OCI-LY3 (cell line): ENCODE measurements at regions not wholly inside any gene's neighbourhood (a gene's known extent, or its start where the extent isn't known, plus 50 kb on each side); places are given as distances from the start of the nearest gene placed in this dataset.

Experiments
- H2AFZ ChIP-seq: fragments of 200-600, 300-600 bp; shearing (Covaris generic); 2 replicates; pipeline ENCODE4 v1.6.0; 2014; ENCODE audit warnings: antibody characterized with exemption, low read depth, low read length
- H3K27ac ChIP-seq: fragments of 200-600, 300-600 bp; sonication (generic); 2 replicates; pipeline ENCODE4 v1.5.1; 2014; ENCODE audit warnings: mild to moderate bottlenecking, low read length, moderate library complexity, mixed read lengths
- H3K27me3 ChIP-seq: fragments of 200-600, 300-600 bp; sonication (generic); 2 replicates; pipeline ENCODE4 v1.6.1; 2014; ENCODE audit warnings: low read depth, low read length, mixed read lengths
- H3K36me3 ChIP-seq: fragments of 200-600, 300-600 bp; sonication (generic); replicated peaks from 2 replicates; pipeline ENCODE3; 2014; ENCODE audit warnings: low read depth, low read length, mixed read lengths
- H3K4me1 ChIP-seq: fragments of 300-600, 200-600 bp; sonication (generic); 2 replicates; pipeline ENCODE4 v1.6.1; 2014; ENCODE audit warnings: low read length, mixed read lengths
- H3K4me2 ChIP-seq: fragments of 200-600, 300-600 bp; sonication (generic); 2 replicates; pipeline ENCODE4 v1.6.1; 2014; ENCODE audit warnings: low read length, mixed read lengths
- H3K4me3 ChIP-seq: fragments of 300-600, 200-600 bp; sonication (generic); 2 replicates; pipeline ENCODE4 v1.5.1; 2014; ENCODE audit warnings: antibody characterized with exemption, mild to moderate bottlenecking, low read length, moderate library complexity
- H3K79me2 ChIP-seq: fragments of 300-600, 200-600 bp; shearing (Covaris generic); 2 replicates; pipeline ENCODE4 v1.6.1; 2014; ENCODE audit warnings: mild to moderate bottlenecking, low read length, mixed read lengths
- H3K9ac ChIP-seq: fragments of 300-600, 200-600 bp; shearing (Covaris generic); 2 replicates; pipeline ENCODE4 v1.6.0; 2014; ENCODE audit warnings: mild to moderate bottlenecking, low read length, moderate library complexity
- H3K9me3 ChIP-seq: fragments of 200-600, 300-600 bp; shearing (Covaris generic); 2 replicates; pipeline ENCODE4 v1.6.1; 2014; ENCODE audit warnings: low read length, mixed read lengths; ENCODE audit not compliant: insufficient read depth
- H4K20me1 ChIP-seq: fragments of 200-600, 300-600 bp; sonication (generic); 2 replicates; pipeline ENCODE4 v1.6.1; 2016; ENCODE audit warnings: low read length, mixed read lengths; ENCODE audit not compliant: insufficient read depth
- EZH2phosphoT487 ChIP-seq: fragments of 200-600 bp; shearing (Covaris generic); IDR thresholded peaks from 2 replicates; pipeline ENCODE4 v1.6.1; 2018; ENCODE audit warnings: antibody characterized with exemption, mixed run types, low read depth
- TF ChIP-seq, protein P1 (sequence below): fragments of 200-600, 300-600 bp; sonication (generic); IDR thresholded peaks from 2 replicates; pipeline ENCODE4 v1.5.1; 2014; ENCODE audit warnings: antibody characterized with exemption, low read length, low read depth

DNA sequence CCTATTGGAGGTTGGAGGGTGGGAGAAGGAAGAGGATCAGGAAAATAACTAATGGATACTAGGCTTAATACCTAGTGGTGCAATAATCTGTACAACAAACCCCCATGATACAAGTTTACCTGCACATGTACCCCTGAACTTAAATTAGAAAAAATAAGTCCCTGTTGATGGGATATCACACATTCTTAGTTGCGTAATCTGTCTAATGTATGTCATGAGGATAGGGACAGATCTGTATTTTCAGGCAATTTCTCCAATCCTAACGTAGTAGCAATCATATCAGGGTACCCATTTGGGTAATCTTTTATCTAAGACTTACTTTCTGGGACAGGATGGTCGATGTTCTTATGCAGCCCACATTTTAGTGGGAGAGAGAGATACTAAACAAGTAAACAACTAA, 239.1 kb upstream of the AZI2 start:
- Histone ChIP-seq H3K9me3 (0 out of 2 replicates have a peak, but pooled peaks cover 2% of the 10 kb centered on the region), H3K9ac (no peak overlapping the region)

DNA sequence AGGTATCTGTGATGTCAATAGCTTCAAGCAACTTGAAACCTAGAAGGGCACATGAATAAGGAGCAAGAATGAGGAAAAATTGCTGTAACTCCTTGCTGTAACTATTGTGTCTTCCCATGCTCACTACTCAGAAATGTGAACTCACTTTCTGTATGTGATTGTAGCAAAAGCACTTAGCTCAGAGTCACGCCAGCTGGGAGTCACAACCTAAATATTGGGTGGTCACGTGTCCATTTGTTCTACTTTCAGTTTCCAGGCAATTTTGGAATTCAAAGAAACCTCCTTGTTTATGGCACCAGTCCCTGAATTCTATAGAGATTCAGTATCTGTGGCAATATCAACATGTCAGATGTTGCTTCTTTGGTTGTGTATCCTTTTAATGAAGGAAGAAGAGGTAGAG, 241.6 kb upstream of the AZI2 start:
- Histone ChIP-seq H3K36me3 (no peaks in the 10 kb centered on the region), H3K27me3 (0 out of 2 replicates have a peak, but pooled peaks cover 3% of the 10 kb centered on the region), H4K20me1 (no peaks in the 10 kb centered on the region), H3K27ac (no peak overlapping the region), H2AFZ (no peak overlapping the region), H3K4me3 (no peak overlapping the region), H3K9ac (no peak overlapping the region), H3K4me2 (no peak overlapping the region), H3K9me3 (no peaks in the 10 kb centered on the region), H3K4me1 (peaks cover 18% of the 10 kb centered on the region), H3K79me2 (no peaks in the 10 kb centered on the region)
- no peak for TF ChIP-seq EZH2phosphoT487
- TF ChIP-seq, protein P1, sequence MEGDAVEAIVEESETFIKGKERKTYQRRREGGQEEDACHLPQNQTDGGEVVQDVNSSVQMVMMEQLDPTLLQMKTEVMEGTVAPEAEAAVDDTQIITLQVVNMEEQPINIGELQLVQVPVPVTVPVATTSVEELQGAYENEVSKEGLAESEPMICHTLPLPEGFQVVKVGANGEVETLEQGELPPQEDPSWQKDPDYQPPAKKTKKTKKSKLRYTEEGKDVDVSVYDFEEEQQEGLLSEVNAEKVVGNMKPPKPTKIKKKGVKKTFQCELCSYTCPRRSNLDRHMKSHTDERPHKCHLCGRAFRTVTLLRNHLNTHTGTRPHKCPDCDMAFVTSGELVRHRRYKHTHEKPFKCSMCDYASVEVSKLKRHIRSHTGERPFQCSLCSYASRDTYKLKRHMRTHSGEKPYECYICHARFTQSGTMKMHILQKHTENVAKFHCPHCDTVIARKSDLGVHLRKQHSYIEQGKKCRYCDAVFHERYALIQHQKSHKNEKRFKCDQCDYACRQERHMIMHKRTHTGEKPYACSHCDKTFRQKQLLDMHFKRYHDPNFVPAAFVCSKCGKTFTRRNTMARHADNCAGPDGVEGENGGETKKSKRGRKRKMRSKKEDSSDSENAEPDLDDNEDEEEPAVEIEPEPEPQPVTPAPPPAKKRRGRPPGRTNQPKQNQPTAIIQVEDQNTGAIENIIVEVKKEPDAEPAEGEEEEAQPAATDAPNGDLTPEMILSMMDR, result no peak

More for the DNA sequence above, 239.1 kb upstream of the AZI2 start:
- Histone ChIP-seq H3K79me2 (no peaks in the 10 kb centered on the region), H3K36me3 (no peaks in the 10 kb centered on the region), H3K27me3 (0 out of 2 replicates have a peak, but pooled peaks cover 3% of the 10 kb centered on the region), H2AFZ (no peak overlapping the region), H3K27ac (no peak overlapping the region), H3K4me3 (no peak overlapping the region), H3K4me1 (peaks cover 8% of the 10 kb centered on the region), H4K20me1 (no peaks in the 10 kb centered on the region), H3K4me2 (no peak overlapping the region)
- TF ChIP-seq EZH2phosphoT487, result no peak
- TF ChIP-seq, protein P1, result no peak

DNA sequence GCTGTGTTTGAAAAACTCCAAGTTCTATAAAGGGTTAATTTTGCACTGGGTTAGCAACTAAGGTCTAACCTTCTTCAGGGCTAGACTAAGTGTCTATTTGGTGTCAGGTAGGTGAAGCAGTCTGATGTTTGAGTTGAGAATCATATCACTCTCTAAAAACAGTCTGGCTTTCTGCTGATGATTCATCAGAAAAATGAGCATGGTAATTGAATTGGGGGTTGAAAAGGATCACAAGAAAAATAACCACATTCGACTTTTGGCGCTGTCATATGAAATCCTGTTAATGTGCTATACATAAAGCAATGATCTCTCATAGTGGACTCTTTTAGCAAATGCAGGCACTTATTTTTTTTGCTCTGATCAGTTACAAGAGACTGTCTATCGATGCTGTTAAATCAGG, 242.2 kb upstream of the AZI2 start:
- H2AFZ ChIP-seq, result no peak overlapping the region
- H3K9me3 ChIP-seq, result no peaks in the 10 kb centered on the region
- H3K36me3 ChIP-seq, result no peaks in the 10 kb centered on the region
- H3K79me2 ChIP-seq, result no peaks in the 10 kb centered on the region
- no peak overlapping the region for H3K9ac ChIP-seq
- no peak overlapping the region for H3K4me2 ChIP-seq
- 0 out of 2 replicates have a peak, but pooled peaks cover 3% of the 10 kb centered on the region for H3K27me3 ChIP-seq
- H3K4me3 ChIP-seq, result no peak overlapping the region
- H3K27ac ChIP-seq, result no peak overlapping the region
- no peaks in the 10 kb centered on the region for H4K20me1 ChIP-seq
- TF ChIP-seq EZH2phosphoT487, result no peak
- TF ChIP-seq, protein P1, result no peak
- H3K4me1 ChIP-seq, result peaks cover 18% of the 10 kb centered on the region

DNA sequence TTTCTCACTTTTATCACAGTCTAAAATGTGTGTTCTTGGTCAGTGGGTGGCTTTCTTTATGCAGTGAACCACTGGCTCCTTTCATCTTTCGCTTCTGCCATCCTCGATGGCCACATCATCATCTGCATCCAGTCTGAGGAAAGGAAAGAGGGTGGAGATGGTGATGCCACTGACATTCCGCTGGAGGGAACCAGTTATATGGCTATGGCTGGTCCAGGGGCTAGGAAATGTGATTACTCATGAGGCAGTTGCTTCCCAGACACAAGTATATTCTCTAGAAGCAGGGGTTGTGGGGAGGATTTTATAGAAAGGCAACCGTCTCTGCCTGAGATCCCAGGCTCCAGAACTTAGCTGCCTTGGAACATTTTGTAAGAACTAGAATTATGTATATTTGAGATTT, 246.7 kb upstream of the AZI2 start:
- H3K36me3 ChIP-seq, result no peaks in the 10 kb centered on the region
- no peaks in the 10 kb centered on the region for H3K9me3 ChIP-seq
- H4K20me1 ChIP-seq, result no peaks in the 10 kb centered on the region
- no peak for TF ChIP-seq EZH2phosphoT487
- TF ChIP-seq, protein P1, result no peak
- H3K4me3 ChIP-seq, result no peak overlapping the region
- H3K27me3 ChIP-seq, result no peaks in the 10 kb centered on the region
- H3K27ac ChIP-seq, result no peak overlapping the region
- H2AFZ ChIP-seq, result no peak overlapping the region
- H3K4me1 ChIP-seq, result peaks cover 10% of the 10 kb centered on the region
- no peak overlapping the region for H3K4me2 ChIP-seq
- no peak overlapping the region for H3K9ac ChIP-seq
- no peaks in the 10 kb centered on the region for H3K79me2 ChIP-seq
